HFFc6 (cell line): ENCODE measurements at regions not wholly inside any gene's neighbourhood (a gene's known extent, or its start where the extent isn't known, plus 50 kb on each side); places are given as distances from the start of the nearest gene placed in this dataset.
A peak's percentile ranks its signal among the peaks of the same experiment; 100 is the strongest.

Source experiments
- DNase-seq: peaks from one replicate; pipeline ENCODE4 v3.0.0-alpha.2; 2018
- H3K27ac Mint-ChIP-seq: 2 replicates; pipeline ENCODE4 v1.8.0; 2020; ENCODE audit warnings: mild to moderate bottlenecking, mixed read lengths
- H3K27me3 Mint-ChIP-seq: 2 replicates; pipeline ENCODE4 v1.8.0; 2021; ENCODE audit warnings: mild to moderate bottlenecking, moderate library complexity, mixed read lengths; ENCODE audit not compliant: insufficient read depth
- H3K36me3 Mint-ChIP-seq: 2 replicates; pipeline ENCODE4 v1.8.0; 2021; ENCODE audit warnings: low read depth, mixed read lengths
- H3K4me1 Mint-ChIP-seq: 2 replicates; pipeline ENCODE4 v1.8.0; 2020; ENCODE audit warnings: low read depth, mixed read lengths
- H3K4me3 Mint-ChIP-seq: 2 replicates; pipeline ENCODE4 v1.8.0; 2020; ENCODE audit warnings: mild to moderate bottlenecking, moderate library complexity, mixed read lengths
- H3K9me3 Mint-ChIP-seq: 2 replicates; pipeline ENCODE4 v1.8.0; 2020; ENCODE audit warnings: mild to moderate bottlenecking, mixed read lengths
- TF ChIP-seq, protein P1 (sequence below): fragments of 200-600 bp; sonication (generic); IDR thresholded peaks from 2 replicates; pipeline ENCODE4 v1.5.0; 2021; ENCODE audit warnings: antibody characterized with exemption, mild to moderate bottlenecking

GRCh38 chr5:172564883-172565282, 76.2 kb upstream of the NEURL1B start:
- Mint-ChIP-seq H3K27me3 (peaks cover 60% of the 10 kb centered on the region), H3K9me3 (no peaks in the 10 kb centered on the region), H3K4me3 (no peak overlapping the region), H3K4me1 (peaks cover 7% of the 10 kb centered on the region), H3K27ac (no peak overlapping the region), H3K36me3 (no peaks in the 10 kb centered on the region)
- no peak for DNase-seq
- TF ChIP-seq, protein P1, sequence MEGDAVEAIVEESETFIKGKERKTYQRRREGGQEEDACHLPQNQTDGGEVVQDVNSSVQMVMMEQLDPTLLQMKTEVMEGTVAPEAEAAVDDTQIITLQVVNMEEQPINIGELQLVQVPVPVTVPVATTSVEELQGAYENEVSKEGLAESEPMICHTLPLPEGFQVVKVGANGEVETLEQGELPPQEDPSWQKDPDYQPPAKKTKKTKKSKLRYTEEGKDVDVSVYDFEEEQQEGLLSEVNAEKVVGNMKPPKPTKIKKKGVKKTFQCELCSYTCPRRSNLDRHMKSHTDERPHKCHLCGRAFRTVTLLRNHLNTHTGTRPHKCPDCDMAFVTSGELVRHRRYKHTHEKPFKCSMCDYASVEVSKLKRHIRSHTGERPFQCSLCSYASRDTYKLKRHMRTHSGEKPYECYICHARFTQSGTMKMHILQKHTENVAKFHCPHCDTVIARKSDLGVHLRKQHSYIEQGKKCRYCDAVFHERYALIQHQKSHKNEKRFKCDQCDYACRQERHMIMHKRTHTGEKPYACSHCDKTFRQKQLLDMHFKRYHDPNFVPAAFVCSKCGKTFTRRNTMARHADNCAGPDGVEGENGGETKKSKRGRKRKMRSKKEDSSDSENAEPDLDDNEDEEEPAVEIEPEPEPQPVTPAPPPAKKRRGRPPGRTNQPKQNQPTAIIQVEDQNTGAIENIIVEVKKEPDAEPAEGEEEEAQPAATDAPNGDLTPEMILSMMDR: no peak

DNA sequence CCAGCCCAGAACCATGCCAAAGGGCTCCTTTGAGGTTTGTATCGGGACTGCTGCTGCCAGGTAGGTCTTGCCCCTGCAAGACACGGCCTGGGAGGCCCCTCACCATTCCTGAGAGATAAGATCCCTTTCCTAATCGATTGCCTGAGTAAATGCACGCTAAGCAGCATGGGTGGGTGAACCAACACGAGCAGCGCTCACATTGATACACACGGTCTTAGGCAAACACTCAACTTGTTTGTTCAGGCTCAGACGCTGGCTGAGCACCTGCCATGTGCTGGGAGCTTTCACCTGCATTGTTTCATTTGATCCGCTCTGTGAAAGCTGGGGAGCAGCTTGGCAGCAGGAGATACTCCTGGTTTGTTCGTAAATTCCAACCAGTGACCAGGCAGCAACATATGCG, 76.9 kb upstream of the NEURL1B start:
- Mint-ChIP-seq H3K4me1 (peaks cover 13% of the 10 kb centered on the region), H3K9me3 (no peaks in the 10 kb centered on the region), H3K27ac (no peak overlapping the region), H3K27me3 (peaks cover 55% of the 10 kb centered on the region), H3K4me3 (no peak overlapping the region), H3K36me3 (no peaks in the 10 kb centered on the region)
- no peak for DNase-seq
- TF ChIP-seq, protein P1: no peak

- Mint-ChIP-seq H3K9me3 (no peaks in the 10 kb centered on the region), H3K4me3 (no peak overlapping the region), H3K27me3 (peaks cover 55% of the 10 kb centered on the region), H3K36me3 (no peaks in the 10 kb centered on the region), H3K4me1 (peaks cover 23% of the 10 kb centered on the region), H3K27ac (no peak overlapping the region)
- DNase-seq: no peak
- TF ChIP-seq, protein P1: no peak
Observed at GRCh38 chr5:172562443-172562842, 78.6 kb upstream of the NEURL1B start.

DNA sequence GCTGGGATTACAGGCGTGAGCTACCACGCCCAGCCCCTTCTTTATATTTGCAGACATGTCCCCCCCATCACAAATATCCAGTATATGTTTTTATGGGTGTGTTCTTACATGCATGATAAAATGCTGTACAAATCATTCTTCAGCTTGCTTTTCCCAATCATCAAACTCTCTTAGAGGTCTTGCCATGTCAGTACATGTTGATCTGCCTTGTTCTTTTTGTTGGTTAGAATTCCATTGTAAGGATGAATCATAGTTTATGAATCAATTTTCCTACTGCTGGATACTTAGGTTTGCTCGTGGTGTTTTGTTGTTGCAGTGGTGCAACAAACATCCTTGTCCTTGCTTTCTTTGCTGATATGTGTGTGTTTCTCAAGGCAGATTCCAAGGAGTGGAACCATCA, 79.9 kb upstream of the NEURL1B start:
- Mint-ChIP-seq H3K9me3 (no peaks in the 10 kb centered on the region), H3K27me3 (peaks cover 63% of the 10 kb centered on the region), H3K4me1 (peaks cover 28% of the 10 kb centered on the region), H3K36me3 (no peaks in the 10 kb centered on the region), H3K27ac (no peak overlapping the region), H3K4me3 (no peak overlapping the region)
- TF ChIP-seq, protein P1: no peak
- peak; percentile 16 for DNase-seq

- TF ChIP-seq, protein P1: no peak
- peak; percentile 90 for DNase-seq
- Mint-ChIP-seq H3K4me1 (peaks cover 31% of the 10 kb centered on the region), H3K27me3 (peaks cover 58% of the 10 kb centered on the region), H3K4me3 (peak overlapping the region; percentile 65), H3K27ac (no peak overlapping the region), H3K9me3 (no peaks in the 10 kb centered on the region), H3K36me3 (no peaks in the 10 kb centered on the region)
Observed at GRCh38 chr5:172559004-172559932, 81.8 kb upstream of the NEURL1B start.
